ENCODE measurements at regions not wholly inside any gene's neighbourhood (a gene's known extent, or its start where the extent isn't known, plus 50 kb on each side); places are given as distances from the start of the nearest gene placed in this dataset.
"Not testable (repeated sequence)": the region's sequence is repeated elsewhere in the genome, so short reads cannot be mapped to it uniquely, and the experiment has no call there.

DNA sequence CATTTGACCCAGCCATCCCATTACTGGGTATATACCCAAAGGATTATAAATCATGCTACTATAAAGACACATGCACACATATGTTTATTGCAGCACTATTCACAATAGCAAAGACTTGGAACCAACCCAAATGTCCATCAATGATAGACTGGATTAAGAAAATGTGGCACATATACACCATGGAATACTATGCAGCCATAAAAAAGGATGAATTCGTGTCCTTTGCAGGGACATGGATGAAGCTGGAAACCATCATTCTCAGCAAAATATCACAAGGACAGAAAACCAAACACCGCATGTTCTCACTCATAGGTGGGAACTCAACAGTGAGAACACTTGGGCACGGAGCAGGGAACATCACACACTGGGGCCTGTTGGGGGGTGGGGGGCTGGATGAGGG lies 290.0 kb upstream of the HNRNPA3 start:
- DNase-seq (ENCODE audit: low spot score): not testable (repeated sequence)

DNA sequence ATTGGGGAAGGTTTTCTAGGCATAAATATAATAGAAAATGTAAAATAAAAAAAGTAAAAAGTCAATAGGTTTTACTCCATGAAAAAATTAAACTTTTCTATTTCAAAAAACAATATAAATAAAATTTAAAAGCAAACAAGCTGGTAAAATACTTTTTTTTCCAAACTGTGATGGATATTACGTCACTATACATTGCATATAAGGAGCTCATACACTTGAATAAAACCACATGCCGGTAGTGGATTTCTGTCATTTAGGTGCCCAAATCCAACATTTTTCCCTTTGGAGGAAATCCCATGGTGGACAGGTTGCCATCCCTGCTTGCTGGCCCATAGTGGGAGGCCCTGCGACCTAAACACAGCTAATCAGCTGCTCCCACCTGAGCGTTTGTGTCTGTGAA lies 289.4 kb upstream of the HNRNPA3 start:
- DNase-seq (ENCODE audit: low spot score): no peak

DNA sequence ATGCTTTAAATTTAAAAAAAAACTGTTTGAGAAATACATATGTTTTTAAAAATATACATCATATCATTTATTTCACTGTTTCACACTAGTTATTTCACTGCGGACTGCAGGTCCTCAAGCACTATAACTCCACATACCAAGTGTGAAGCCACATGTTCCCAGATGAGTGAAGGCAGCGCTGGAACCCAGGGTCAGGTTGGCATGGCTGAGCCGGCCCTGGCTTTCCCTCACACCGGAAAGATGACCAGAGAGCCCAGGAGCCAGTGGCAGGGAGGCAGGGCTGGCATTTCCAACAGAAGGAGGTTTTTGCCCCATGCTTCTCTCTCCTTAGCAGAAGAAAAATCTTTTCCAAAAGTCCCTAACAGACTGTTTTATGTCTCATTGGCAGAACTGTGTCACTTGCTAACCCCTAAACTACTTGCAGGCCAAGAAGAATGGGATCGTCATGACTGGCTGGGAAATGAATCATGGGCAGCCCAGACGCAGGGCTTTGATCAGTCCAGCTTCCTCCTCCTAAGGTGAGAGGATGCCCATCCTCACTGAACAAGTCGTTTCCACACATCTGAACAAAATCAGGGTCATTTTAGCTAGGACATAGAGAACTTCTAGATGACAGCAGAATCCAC lies 287.6 kb upstream of the HNRNPA3 start:
- DNase-seq (ENCODE audit: low spot score): no peak

DNA sequence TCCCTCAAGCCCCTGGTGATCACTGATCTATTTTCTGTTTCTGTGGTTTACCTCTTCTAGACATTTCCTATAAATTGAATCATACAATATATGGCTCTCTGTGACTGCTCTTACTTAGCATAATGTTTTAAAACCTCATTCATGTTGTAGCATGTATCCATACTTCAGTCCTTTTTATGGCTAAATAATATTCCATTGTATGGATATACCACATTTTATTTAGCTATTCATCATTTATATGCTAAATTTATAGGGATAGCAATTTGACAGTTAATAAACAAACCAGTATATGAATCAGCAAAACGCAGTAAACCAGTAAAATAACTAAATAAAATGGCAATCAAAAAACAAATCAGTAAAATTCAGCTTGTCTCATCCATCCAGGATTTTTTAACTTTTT lies 286.1 kb upstream of the HNRNPA3 start:
- DNase-seq (ENCODE audit: low spot score): no peak

DNA sequence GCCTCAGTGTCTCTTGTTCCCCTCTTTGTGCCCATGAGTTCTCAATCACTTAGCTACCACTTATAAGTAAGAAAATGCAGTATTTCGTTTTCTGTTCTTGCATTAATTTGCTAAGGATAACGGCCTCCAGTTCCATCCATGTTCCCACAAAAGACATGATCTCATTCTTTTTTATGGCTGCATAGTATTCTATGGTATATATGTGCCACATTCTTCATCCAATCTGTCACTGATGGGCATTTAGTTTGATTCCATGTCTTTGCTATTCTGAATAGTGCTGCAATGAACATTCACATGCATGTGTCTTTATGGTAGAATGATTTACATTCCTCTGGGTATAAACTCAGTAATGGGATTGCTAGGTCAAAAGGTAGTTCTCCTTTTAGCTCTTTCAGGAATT lies 283.2 kb upstream of the HNRNPA3 start:
- DNase-seq (ENCODE audit: low spot score): not testable (repeated sequence)

DNA sequence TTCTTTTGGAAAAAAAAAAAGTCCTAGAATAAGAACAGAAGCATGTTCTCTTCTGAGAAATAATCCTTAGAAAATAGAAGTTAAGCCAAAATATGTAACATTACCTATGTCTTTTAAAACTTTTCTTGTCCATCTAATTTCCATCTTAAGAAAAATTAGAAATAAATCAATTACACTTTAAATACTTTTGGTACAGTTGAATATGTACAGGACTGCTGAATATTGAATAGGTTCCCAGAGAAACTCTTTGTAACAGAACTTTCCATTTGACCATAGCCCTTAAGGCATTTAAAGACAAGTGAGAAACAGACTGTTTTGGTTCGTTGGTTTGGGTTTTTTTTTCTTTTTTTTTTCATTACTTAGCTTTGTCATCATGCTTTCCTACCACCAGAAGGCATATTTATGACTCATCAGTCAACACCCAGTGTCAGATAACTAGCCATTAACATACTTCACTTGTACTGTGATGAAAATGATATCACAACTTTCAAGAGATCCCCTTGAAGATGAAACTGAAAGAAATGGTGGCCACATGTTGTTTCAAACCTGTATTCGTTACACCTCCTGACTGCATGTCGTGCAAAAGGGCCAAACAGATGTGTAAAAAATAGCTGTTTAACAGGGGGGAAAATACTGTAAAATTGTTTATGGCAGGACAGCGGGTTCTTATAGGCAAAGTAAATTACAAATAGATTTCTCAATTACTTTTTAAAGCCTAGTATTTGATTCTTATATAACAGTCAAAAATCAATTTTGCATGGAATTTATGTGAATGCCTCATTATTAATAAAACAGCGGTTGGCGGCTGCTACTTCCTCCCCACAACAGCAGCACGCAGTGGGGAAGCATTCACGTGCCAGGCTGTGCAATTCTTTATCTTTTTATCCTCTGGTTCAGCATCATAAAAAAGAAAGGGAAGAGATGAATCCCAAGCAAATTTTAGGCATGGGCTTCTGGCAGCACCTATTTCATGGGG lies 280.7 kb upstream of the HNRNPA3 start:
- no peak for DNase-seq (ENCODE audit: low spot score)

DNA sequence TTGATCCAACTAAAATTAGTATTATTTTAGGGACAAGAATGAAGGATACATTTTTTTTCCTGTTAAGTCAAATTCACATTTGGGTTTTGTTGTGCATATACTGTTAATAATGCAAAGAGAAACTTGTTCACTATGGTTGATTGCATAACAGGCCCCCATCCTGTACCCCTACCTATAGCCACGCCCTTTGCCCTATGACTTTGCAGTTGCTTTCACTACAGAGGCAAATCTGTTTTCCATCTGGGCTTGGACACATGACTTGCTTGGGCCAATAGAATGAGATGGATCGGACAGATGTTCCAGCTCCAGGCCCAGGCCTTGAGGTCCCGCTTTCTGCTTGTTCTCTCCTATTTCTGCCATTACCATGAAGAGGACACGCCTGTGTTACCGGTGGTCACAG lies 278.5 kb upstream of the HNRNPA3 start:
- no peak for DNase-seq (ENCODE audit: low spot score)

DNA sequence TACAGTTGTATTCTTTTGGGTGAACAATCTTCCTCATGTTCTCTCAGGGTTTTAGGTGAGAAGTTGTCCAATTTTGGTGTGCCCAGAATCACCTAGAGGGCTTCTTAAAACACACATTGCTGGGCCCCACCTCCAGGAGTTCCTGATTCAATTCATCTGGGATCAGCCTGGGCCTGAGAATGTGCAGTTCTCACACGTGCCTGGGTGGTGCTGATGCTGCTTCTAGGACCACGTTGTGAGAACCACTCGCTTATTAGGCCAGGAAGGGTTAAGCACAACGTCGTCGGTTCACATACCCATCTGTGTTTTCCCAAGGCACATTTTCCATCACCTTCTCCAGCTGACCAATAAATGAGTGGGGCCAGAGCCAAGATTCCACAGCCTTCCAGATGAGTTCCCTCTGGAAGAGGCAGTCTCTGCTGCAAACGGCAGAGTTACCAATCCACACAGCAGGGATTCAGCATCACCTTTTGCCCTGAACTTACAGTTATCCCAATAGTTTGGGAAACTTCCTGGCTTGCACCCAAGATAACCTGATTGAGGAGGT lies 277.7 kb upstream of the HNRNPA3 start:
- DNase-seq (ENCODE audit: low spot score): no peak

DNA sequence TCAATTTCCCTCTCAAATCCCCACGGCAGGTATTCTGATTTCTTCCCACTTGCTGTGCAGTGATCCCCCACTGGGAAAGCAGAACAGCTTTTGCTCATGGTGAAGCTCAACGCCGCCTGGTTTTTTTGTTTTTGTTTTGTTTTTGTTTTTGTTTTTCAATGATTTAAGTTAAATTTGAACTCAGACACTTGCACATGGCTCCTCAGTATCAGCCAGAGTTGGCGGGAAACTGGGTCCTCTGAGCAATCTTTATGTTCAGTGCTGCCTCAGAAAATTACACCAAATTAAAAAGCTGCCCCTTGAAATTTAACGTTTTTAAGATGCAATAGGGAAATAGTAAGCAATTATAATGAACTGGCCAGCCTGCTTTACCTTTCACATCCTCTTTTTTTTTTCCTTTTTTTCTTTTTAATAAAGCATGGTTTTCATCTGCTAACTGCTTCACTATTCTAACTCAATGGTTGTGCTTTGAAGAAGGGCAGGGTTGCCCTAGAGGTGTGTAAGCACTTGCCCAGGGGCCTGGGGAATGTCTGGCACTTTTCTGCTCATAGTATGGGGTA lies 277.0 kb upstream of the HNRNPA3 start:
- no peak for DNase-seq (ENCODE audit: low spot score)

DNA sequence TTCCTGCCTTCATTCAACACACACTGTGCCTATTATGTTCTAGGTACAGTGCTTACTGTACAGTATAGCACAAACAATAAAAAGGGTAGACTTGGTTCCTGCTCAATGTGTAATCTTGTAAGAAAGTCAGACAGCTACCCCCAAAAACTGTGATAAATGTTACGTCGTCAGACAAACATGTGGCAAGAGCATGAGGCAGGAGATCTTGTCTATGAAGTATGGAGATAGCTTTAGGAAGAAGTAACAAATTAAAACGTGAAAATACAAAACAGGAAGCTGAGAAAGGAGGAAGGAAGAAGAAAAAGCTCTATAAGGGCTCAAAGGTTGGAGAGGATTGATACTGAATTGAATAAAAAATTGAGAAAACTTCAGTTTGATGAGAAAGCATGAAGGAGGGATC lies 276.2 kb upstream of the HNRNPA3 start:
- DNase-seq (ENCODE audit: low spot score): no peak

DNA sequence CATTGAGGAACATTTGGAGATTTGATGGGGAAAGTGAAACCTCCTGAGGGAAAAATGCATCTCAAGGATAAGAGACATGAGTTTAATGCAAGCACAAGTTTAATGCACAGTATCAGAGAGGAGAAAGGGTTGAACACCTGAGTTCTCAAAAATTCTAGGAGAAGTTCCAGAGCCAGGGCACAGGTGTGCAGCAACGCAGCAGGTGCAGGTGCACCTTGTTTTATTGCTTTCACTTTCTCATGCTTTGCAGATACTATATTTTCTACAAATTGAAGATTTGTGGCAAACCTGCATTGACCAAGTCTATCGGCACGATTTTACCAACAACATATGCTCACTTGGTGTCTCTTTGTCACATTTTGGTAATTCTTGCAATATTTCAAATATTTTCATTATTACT lies 267.6 kb upstream of the HNRNPA3 start:
- no peak for DNase-seq (ENCODE audit: low spot score)

DNA sequence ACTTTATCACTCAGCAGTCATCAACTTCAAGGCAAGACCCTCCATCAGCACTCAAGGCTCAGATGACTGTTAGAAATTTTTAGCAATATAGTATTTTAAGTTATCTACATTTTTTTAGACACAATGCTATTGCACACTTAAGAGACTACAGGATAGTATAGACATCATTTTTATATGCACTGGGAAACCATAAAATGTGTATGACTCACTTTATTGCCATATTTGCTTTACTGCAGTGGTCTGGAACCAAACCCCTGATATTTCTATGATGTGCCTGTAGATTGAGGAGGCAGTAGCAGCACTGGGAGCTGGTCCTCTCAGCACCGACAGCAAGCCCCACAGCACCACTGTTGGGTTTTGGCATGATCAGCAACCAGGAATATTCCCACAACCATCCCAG lies 264.8 kb upstream of the HNRNPA3 start:
- no peak for DNase-seq (ENCODE audit: low spot score)

DNA sequence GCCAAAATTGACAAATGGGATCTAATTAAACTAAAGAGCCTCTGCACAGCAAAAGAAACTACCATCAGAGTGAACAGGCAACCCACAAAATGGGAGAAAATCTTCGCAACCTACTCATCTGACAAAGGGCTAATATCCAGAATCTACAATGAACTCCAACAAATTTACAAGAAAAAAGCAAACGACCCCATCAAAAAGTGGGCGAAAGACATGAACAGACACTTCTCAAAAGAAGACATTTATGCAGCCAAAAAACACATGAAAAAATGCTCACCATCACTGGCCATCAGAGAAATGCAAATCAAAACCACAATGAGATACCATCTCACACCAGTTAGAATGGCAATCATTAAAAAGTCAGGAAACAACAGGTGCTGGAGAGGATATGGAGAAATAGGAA lies 261.4 kb upstream of the HNRNPA3 start:
- DNase-seq (ENCODE audit: low spot score): not testable (repeated sequence)

DNA sequence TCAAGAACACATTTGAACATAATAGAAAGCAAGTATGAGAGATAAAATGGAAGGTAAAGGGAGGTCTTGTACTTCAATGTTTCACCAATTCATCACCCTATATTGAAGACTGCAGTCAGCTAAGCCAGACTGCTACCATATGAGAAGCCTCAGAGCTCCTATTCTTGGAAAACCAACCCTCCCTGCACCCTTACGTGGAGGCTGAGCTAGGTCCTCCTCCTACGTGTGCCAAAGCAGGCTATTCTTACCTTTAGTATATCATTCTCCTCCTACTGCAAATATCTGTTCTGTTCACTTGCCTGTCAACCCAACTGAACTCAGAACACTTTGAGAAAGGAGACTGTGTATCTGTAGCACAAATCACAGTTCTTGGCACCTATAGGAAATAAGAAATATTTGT lies 255.8 kb upstream of the HNRNPA3 start:
- DNase-seq (ENCODE audit: low spot score): no peak

DNA sequence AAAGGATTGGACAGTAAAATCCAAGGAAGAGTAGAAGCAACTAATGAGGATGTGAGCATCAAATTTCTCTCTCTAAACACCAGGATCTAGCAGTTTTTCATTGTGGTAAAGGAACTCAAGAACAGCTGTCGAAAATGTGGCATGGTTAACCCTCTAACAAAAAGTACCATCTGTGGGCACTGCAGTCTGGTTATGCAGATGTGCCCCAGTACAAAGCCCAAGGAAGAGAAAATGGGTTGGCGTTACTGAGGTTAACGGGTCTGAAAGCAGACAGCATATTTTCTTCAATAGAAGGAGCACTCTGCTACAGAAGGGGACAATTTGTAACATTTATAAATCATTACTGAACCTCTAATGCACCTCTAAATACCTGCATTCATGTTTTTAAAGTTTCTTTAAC lies 253.0 kb upstream of the HNRNPA3 start:
- no peak for DNase-seq (ENCODE audit: low spot score)

DNA sequence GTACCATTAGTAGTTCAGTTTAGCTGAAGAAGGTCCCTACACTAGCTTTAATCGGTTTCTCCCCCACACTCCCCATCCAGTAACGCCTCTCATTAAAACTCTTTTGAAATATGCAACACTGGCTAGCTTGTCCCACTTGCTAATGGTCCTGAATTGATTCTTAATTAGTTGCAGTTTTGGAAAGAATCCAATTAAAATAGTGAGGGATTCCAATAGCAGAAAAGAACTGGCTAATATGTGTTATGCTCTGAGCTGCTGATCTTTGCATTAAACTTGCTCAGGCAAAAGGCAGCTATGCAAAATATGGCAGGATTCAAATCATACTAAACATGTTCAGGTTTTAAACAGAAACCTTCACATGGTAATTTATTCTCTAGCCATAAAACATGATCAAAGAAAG lies 252.5 kb upstream of the HNRNPA3 start:
- DNase-seq (ENCODE audit: low spot score): no peak

DNA sequence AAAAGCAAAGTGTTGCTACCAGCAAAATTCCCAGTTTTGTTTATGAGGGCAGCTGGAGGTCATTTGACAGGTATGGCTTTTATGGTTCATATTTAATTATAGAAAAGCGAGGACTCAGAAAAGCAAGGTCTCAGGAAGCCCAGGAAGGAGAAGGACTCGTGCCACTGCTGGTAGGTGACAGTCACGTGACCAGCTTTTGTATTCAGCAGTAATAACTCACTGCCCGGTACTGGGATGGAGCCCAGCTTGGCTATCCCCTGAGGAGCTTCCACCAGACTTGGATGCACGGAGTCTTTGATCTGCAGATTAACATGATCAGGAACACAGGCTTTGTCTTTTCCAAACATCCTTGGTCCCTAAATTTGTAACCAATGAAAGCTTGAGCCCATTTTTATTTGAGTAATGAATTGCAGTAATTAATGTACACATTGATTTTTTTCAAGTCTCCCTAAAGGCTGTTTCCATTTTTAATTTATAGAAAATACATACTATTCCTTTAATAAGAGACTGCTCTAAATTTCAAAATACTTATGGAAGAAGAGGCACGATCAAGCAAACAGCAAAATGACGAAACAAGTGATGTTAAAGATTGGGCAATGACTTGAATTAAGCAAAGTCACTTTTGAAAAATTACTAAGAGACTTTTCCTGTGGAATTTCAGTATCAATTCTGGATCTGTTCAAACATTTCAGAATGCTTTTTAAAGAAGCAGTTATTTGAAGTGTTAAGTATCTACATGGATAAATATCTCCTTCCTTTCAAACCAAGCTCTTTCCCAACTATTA lies 251.7 kb upstream of the HNRNPA3 start:
- peak; percentile 5 for DNase-seq (ENCODE audit: low spot score)

DNA sequence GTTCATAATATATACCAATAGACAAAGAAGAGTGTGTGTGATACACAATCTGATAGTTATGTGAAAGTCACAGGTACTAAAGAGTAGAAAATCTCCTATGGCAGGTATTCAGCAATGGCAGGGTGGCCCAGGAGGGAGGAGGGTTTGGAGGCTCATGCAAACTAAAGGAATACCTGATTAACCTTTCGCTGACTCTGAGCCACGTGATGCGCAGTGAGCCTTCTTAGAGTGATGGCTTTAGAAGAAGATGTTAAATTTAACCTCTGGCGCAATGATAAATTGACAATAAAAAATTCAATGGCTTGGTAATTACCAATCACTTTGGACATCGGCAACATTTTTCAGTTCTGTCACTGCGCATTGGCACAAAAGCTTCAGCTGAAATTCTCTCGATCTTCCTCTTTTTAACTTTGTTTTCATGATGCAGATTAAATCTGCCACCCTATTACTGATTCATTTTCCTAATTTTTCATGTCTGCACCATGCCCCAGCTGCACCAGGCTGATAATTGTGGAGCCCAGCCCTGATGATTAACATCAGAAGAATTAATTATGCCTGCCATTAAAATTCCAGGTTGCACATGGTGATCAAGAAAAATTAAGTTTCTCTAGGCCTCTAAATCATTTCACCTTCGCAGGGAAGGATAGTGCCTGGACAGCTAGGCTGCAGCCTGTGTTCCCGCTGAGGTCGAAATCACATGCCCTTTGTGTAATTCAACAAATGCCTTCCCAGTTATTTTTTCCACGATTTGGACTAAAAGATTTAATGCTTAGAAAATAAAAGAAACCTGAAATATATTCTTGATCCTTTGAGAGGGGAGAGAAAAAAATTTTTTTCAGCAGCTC lies 250.6 kb upstream of the HNRNPA3 start:
- no peak for DNase-seq (ENCODE audit: low spot score)

DNA sequence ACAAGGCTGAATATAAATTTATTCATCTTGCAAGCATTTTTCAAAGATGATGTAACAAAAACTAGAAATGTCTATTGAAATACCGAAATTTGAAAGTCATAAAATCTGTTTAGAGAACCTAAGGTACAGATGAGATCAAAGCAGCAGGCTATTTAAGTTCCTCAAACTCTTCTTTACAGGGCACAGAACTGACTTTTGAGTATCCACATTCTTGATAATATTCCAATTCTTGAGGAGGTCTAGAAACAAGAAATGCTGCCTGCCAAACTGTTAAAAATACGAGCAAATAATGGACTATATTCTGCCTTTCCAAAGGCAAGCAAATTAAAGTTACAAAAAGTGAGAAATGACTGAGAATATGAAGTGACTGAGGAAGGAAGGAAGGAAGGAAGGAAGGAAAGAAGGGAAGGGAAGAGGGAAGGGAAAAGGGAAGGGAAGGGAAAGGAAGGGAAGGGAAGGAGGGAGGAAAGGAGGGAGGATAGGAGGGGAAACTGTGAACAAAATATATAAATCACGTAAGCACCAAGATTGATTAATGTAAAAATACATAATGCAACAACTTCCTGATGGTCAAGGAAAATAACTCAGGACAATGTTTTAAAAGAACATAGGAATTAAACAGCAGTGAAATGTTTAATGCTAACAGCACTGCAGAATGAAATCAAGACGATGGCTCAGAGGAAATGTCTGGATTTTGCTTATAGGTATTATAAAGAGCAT lies 248.9 kb upstream of the HNRNPA3 start:
- no peak for DNase-seq (ENCODE audit: low spot score)

DNA sequence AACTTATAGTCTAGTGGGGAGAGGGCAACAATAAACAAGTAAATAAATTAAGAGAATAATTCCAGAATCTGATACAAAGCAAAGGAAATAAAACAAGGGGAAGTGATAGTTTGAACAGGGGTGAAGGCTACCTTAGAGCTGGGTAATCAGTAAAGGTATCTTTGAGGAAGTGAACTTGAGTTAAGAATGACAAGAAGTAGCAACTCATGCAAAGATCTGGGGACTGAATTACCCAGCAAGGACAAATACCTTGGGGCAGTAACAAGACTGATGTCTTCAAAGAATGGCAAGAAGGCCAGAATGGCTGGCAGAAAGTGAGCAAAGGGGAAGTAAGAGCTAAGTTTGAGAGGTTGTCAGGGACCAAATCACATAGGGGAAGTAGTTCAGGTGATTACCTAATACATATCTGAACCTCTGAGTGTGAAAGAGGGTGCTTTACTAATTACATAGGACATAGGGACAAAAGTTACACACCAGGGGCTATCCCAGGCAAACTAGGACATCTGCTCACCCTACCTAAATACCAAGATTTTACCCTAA lies 244.6 kb upstream of the HNRNPA3 start:
- DNase-seq (ENCODE audit: low spot score): no peak
